ENCODE measurements at regions not wholly inside any gene's neighbourhood (a gene's known extent, or its start where the extent isn't known, plus 50 kb on each side); places are given as distances from the start of the nearest gene placed in this dataset.

DNA sequence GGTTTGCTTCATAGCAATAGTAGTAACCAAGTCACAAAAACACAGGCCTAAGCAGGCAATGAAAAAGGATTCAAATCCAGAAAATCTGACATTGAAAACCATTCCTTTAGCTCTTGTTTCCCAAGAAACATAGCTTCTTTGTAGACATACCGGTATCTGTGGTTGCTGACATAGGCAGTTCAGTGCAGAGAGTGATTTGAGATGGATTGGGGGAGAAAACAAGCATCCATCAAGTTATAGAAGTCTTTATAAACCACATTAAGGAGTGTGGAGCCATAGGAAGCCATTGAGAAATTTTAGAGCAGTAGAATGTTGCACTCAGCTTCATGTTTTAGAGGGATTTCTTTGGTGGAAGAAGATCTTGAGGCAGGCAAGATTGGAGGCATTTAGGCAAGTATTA, 91.2 kb upstream of the MARCKS start:
- no peak for TF ChIP-seq EZH2 (IDR thresholded peaks at IDR 0.05)
- no peak for TF ChIP-seq POLR2AphosphoS5 (IDR thresholded peaks at IDR 0.05; ENCODE audit: borderline replicate concordance, low read depth, low read length)
- no peak for TF ChIP-seq FOXP2 (optimal IDR thresholded peaks at IDR 0.05; ENCODE audit: control extremely low read depth, extremely low read length, insufficient read depth)

Measured in SK-N-MC (cell line).